IMR-90 (cell line): ENCODE measurements at regions not wholly inside any gene's neighbourhood (a gene's known extent, or its start where the extent isn't known, plus 50 kb on each side); places are given as distances from the start of the nearest gene placed in this dataset.

Source experiments
- ATAC-seq: fragments of 200-7000 bp; cut with Tn5 transposase; 2 replicates; pipeline ENCODE4 v1.9.1; 2020; ENCODE audit warnings: low read depth, mild to moderate bottlenecking, moderate library complexity
- BruUV-seq: library from RNA; stranded (reverse); fragments of 400-500 nt; replicated peaks from 2 replicates; lab custom pipeline; 2021; lab: Mats Ljungman, UMichigan
- CTCF ChIA-PET: fragments of 300-600 bp; formaldehyde crosslinking; extraction: SDS; loops from one replicate; lab custom pipeline; 2021; ENCODE audit warnings: antibody characterized with exemption; lab: Yijun Ruan, JAX
- POLR2A ChIA-PET: fragments of 300-600 bp; sonication (Branson Sonifier 250); formaldehyde crosslinking; loops from one replicate; lab custom pipeline; 2022; ENCODE audit warnings: antibody characterized with exemption; ENCODE audit not compliant: unreplicated experiment; lab: Charles Lee
- DNase-seq: peaks from one replicate; pipeline ENCODE4 v3.0.0; 2013
- H2AFZ ChIP-seq: replicated peaks from 2 replicates; pipeline ENCODE3; 2013; ENCODE audit warnings: low read length, mild to moderate bottlenecking; ENCODE audit not compliant: poor library complexity
- H2AK5ac ChIP-seq: 2 replicates; pipeline ENCODE4 v1.6.1; 2013; ENCODE audit warnings: low read depth, low read length, inconsistent platforms
- H2AK9ac ChIP-seq: replicated peaks from 2 replicates; pipeline ENCODE3; 2013; ENCODE audit warnings: mild to moderate bottlenecking, low read depth, low read length, moderate library complexity; ENCODE audit not compliant: poor library complexity
- H2BK120ac ChIP-seq: 2 replicates; pipeline ENCODE4 v1.6.1; 2013; ENCODE audit warnings: low read depth, low read length, inconsistent platforms
- H2BK15ac ChIP-seq: 3 replicates; pipeline ENCODE4 v1.6.1; 2013; ENCODE audit warnings: low read depth, low read length, inconsistent platforms
- H2BK20ac ChIP-seq: 2 replicates; pipeline ENCODE4 v1.6.1; 2013; ENCODE audit warnings: low read depth, mild to moderate bottlenecking, inconsistent platforms, low read length, moderate library complexity
- H2BK5ac ChIP-seq: 2 replicates; pipeline ENCODE4 v1.6.1; 2013; ENCODE audit warnings: mild to moderate bottlenecking, low read depth, low read length, inconsistent platforms; ENCODE audit not compliant: poor library complexity, severe bottlenecking
- H3K14ac ChIP-seq: replicated peaks from 2 replicates; pipeline ENCODE4 v1.6.1; 2013; ENCODE audit warnings: low read depth, low read length, inconsistent platforms
- H3K18ac ChIP-seq: 2 replicates; pipeline ENCODE4 v1.6.1; 2013; ENCODE audit warnings: low read depth, low read length, control low read depth
- H3K23ac ChIP-seq: 2 replicates; pipeline ENCODE4 v1.6.1; 2013; ENCODE audit warnings: low read depth, low read length, inconsistent platforms
- H3K27ac ChIP-seq: 2 replicates; pipeline ENCODE4 v1.5.1; 2013; ENCODE audit warnings: mild to moderate bottlenecking, control low read depth, low read length; ENCODE audit not compliant: insufficient read depth
- H3K27me3 ChIP-seq: 2 replicates; pipeline ENCODE4 v1.6.1; 2013; ENCODE audit warnings: low read length; ENCODE audit not compliant: control insufficient read depth, insufficient read depth
- H3K36me3 ChIP-seq: 2 replicates; pipeline ENCODE4 v1.6.1; 2013; ENCODE audit warnings: low read length, mixed read lengths; ENCODE audit not compliant: control insufficient read depth, insufficient read depth
- H3K4ac ChIP-seq: 2 replicates; pipeline ENCODE4 v1.6.1; 2013; ENCODE audit warnings: low read depth, low read length, inconsistent platforms
- H3K4me1 ChIP-seq: 2 replicates; pipeline ENCODE4 v1.6.1; 2013; ENCODE audit warnings: low read length, mixed read lengths; ENCODE audit not compliant: control insufficient read depth, insufficient read depth
- H3K4me2 ChIP-seq: 2 replicates; pipeline ENCODE4 v1.6.1; 2013; ENCODE audit warnings: low read depth, mild to moderate bottlenecking, control low read depth, low read length, moderate library complexity
- H3K4me3 ChIP-seq: 2 replicates; pipeline ENCODE4 v1.5.1; 2013; ENCODE audit warnings: low read depth, mild to moderate bottlenecking, control low read depth, low read length, moderate library complexity; ENCODE audit not compliant: insufficient read depth
- H3K56ac ChIP-seq: 2 replicates; pipeline ENCODE4 v1.6.1; 2013; ENCODE audit warnings: low read length, inconsistent platforms; ENCODE audit not compliant: insufficient read depth; ENCODE audit errors: extremely low read depth
- H3K79me1 ChIP-seq, 2 experiments: 2 replicates each; pipeline ENCODE4 v1.6.1; 2013; ENCODE audit warnings: low read length in 2 of 2, inconsistent platforms in 1 of 2, low read depth in 1 of 2
- H3K9ac ChIP-seq: 2 replicates; pipeline ENCODE4 v1.6.1; 2013; ENCODE audit warnings: low read depth, low read length, control low read depth
- H3K9me1 ChIP-seq: 2 replicates; pipeline ENCODE4 v1.6.1; 2013; ENCODE audit warnings: low read length, inconsistent platforms; ENCODE audit not compliant: insufficient read depth
- H3K9me3 ChIP-seq: 2 replicates; pipeline ENCODE4 v1.6.1; 2013; ENCODE audit warnings: low read length; ENCODE audit not compliant: control insufficient read depth, insufficient read depth
- H4K20me1 ChIP-seq: 2 replicates; pipeline ENCODE4 v1.6.1; 2013; ENCODE audit warnings: low read length, inconsistent platforms; ENCODE audit not compliant: insufficient read depth
- H4K5ac ChIP-seq: 2 replicates; pipeline ENCODE4 v1.6.1; 2013; ENCODE audit warnings: mild to moderate bottlenecking, low read depth, low read length, control low read depth
- H4K8ac ChIP-seq, 2 experiments: 2 replicates each; pipeline ENCODE4 v1.6.1; 2013; ENCODE audit warnings: low read depth in 2 of 2, low read length in 2 of 2, control low read depth in 1 of 2, inconsistent platforms in 1 of 2
- H4K91ac ChIP-seq: 2 replicates; pipeline ENCODE4 v1.6.1; 2013; ENCODE audit warnings: low read depth, low read length, inconsistent platforms; ENCODE audit not compliant: insufficient read depth
- BHLHE40 ChIP-seq: fragments of 150-350 bp; IDR thresholded peaks from 2 replicates; pipeline ENCODE4 v1.6.1; 2016; ENCODE audit warnings: mild to moderate bottlenecking, low read depth, low read length
- CEBPB ChIP-seq: IDR thresholded peaks from 2 replicates; pipeline ENCODE4 v1.6.1; 2012; ENCODE audit warnings: low read depth, low read length, improper control_type of control experiment
- CHD1 ChIP-seq: IDR thresholded peaks from 2 replicates; pipeline ENCODE4 v1.6.1; 2012; ENCODE audit warnings: low read depth, low read length, improper control_type of control experiment
- FOS ChIP-seq: fragments of 150-350 bp; IDR thresholded peaks from 2 replicates; pipeline ENCODE4 v1.6.1; 2016; ENCODE audit warnings: low read depth, low read length
- MAFK ChIP-seq: IDR thresholded peaks from 2 replicates; pipeline ENCODE4 v1.6.1; 2012; ENCODE audit warnings: low read depth, low read length, improper control_type of control experiment
- MAZ ChIP-seq: IDR thresholded peaks from 2 replicates; pipeline ENCODE4 v1.6.1; 2012; ENCODE audit warnings: low read depth, mild to moderate bottlenecking, low read length, improper control_type of control experiment, moderate library complexity, borderline replicate concordance
- MXI1 ChIP-seq: IDR thresholded peaks from 2 replicates; pipeline ENCODE4 v1.6.1; 2012; ENCODE audit warnings: low read depth, mild to moderate bottlenecking, low read length, moderate library complexity, borderline replicate concordance
- NFE2L2 ChIP-seq: fragments of 150-350 bp; IDR thresholded peaks from 2 replicates; pipeline ENCODE4 v1.6.1; 2016; ENCODE audit warnings: low read depth, mild to moderate bottlenecking, low read length
- POLR2A ChIP-seq: IDR thresholded peaks from 2 replicates; pipeline ENCODE4 v1.6.1; 2012; ENCODE audit warnings: mild to moderate bottlenecking, low read depth, low read length
- RAD21 ChIP-seq: IDR thresholded peaks from 2 replicates; pipeline ENCODE4 v1.6.1; 2012; ENCODE audit warnings: low read length, improper control_type of control experiment
- RCOR1 ChIP-seq: IDR thresholded peaks from 2 replicates; pipeline ENCODE4 v1.6.1; 2012; ENCODE audit warnings: mild to moderate bottlenecking, low read length, improper control_type of control experiment; ENCODE audit not compliant: insufficient replicate concordance
- RFX5 ChIP-seq: IDR thresholded peaks from 2 replicates; pipeline ENCODE4 v1.8.0; 2012; ENCODE audit warnings: low read depth, mild to moderate bottlenecking, low read length, moderate library complexity
- SMC3 ChIP-seq: fragments of 150-350 bp; IDR thresholded peaks from 2 replicates; pipeline ENCODE4 v1.6.1; 2016; ENCODE audit warnings: low read depth, mild to moderate bottlenecking, antibody characterized with exemption, low read length, moderate library complexity
- WGBS, 2 experiments: methylation state at CpG; one replicate each; pipeline versions ENCODE4 v1.1.5 to v1.1.7; 2013; ENCODE audit warnings: missing lambda C conversion rate in 2 of 2; ENCODE audit not compliant: insufficient read length in 1 of 2; ENCODE audit errors: extremely low coverage in 2 of 2; 5-methylcytosine and 5-hydroxymethylcytosine counted together
- dilution Hi-C: fragments of 300-500 bp; cut with HindIII; formaldehyde crosslinking; loops from one replicate; pipeline ENCODE4 v1.14.3; 2018; ENCODE audit warnings: low sequenced_read_pairs; ENCODE audit not compliant: unreplicated experiment
- in situ Hi-C: fragments of 300-500 bp; cut with MboI; formaldehyde crosslinking; loops from 3 replicates; pipeline ENCODE4 v1.14.3; 2019; ENCODE audit warnings: low sequenced_read_pairs, inconsistent platforms, mixed read lengths
- intact Hi-C: fragments of 100-400 bp; cut with micrococcal nuclease; formaldehyde crosslinking; loops from 2 replicates; pipeline ENCODE4 v1.10.0; 2022
- TF ChIP-seq, protein P1 (sequence below): fragments of 150-350 bp; IDR thresholded peaks from 2 replicates; pipeline ENCODE4 v1.6.1; 2017; ENCODE audit warnings: mild to moderate bottlenecking, antibody characterized with exemption, low read length, low read depth
- TF ChIP-seq, protein P2 (sequence below): fragments of 150-350 bp; IDR thresholded peaks from 2 replicates; pipeline ENCODE4 v1.6.1; 2016; ENCODE audit warnings: low read depth, mild to moderate bottlenecking, low read length, moderate library complexity, borderline replicate concordance
- TF ChIP-seq, protein P3 (sequence below): conservative IDR thresholded peaks from 2 replicates; pipeline ENCODE4 v1.5.1; 2012; ENCODE audit warnings: mild to moderate bottlenecking, low read depth, low read length, improper control_type of control experiment

DNA sequence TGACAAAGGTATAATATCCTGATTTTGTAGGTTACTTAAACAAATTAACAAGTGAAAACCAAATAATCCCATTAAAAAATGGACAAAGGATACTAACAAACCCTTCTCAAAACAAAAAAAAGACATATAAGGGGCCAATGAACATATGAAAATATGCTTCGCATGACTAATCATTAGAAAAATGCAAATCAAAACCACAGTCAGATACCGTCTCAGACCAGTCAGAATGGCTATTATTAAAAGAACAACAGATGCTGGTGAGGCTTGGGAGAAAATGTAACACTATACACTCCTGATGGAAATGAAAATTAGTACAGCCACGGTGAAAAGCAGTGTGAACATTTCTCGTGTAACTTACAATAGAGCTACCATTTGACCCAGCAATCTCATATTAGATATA, 1542.2 kb upstream of the CDH9 start:
- no peaks in the 10 kb centered on the region for H3K9me1 ChIP-seq
- no peaks in the 10 kb centered on the region for H4K20me1 ChIP-seq
- no peak overlapping the region for H3K18ac ChIP-seq
- no peak for DNase-seq
- no peak overlapping the region for H3K9ac ChIP-seq
- no peaks in the 10 kb centered on the region for H3K36me3 ChIP-seq
- dilution Hi-C loops: no loop called here
- H2BK120ac ChIP-seq: no peak overlapping the region
- no peak overlapping the region for H3K4me2 ChIP-seq
- no peak overlapping the region for H2BK20ac ChIP-seq
- no peak overlapping the region for H3K4me3 ChIP-seq
- no peak overlapping the region for H4K91ac ChIP-seq
- H3K4me1 ChIP-seq: no peaks in the 10 kb centered on the region
- H3K27me3 ChIP-seq: no peaks in the 10 kb centered on the region
- no peaks in the 10 kb centered on the region for H3K79me1 ChIP-seq
- H3K14ac ChIP-seq: no peak overlapping the region
- POLR2A ChIA-PET: no interaction called here
- no peak overlapping the region for H3K23ac ChIP-seq
- H2BK5ac ChIP-seq: no peak overlapping the region
- no peak overlapping the region for H2AK5ac ChIP-seq
- H2BK15ac ChIP-seq: no peak overlapping the region
- no peak overlapping the region for H2AFZ ChIP-seq
- in situ Hi-C loops: no loop called here
- no peak for ATAC-seq
- H3K27ac ChIP-seq: no peak overlapping the region
- 0 out of 2 replicates have a peak, but pooled peaks cover 2% of the 10 kb centered on the region for H3K9me3 ChIP-seq
- no TSS peak for BruUV-seq
- intact Hi-C loops: no loop called here
- TF ChIP-seq RAD21 (no peak), RCOR1 (no peak), FOS (no peak), NFE2L2 (no peak), SMC3 (no peak), MXI1 (no peak), CHD1 (no peak), MAZ (no peak), POLR2A (no peak), RFX5 (no peak), CEBPB (no peak), MAFK (no peak), BHLHE40 (no peak)
- TF ChIP-seq, protein P1, sequence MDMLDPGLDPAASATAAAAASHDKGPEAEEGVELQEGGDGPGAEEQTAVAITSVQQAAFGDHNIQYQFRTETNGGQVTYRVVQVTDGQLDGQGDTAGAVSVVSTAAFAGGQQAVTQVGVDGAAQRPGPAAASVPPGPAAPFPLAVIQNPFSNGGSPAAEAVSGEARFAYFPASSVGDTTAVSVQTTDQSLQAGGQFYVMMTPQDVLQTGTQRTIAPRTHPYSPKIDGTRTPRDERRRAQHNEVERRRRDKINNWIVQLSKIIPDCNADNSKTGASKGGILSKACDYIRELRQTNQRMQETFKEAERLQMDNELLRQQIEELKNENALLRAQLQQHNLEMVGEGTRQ: no peak
- TF ChIP-seq, protein P2, sequence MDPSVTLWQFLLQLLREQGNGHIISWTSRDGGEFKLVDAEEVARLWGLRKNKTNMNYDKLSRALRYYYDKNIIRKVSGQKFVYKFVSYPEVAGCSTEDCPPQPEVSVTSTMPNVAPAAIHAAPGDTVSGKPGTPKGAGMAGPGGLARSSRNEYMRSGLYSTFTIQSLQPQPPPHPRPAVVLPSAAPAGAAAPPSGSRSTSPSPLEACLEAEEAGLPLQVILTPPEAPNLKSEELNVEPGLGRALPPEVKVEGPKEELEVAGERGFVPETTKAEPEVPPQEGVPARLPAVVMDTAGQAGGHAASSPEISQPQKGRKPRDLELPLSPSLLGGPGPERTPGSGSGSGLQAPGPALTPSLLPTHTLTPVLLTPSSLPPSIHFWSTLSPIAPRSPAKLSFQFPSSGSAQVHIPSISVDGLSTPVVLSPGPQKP: no peak
- TF ChIP-seq, protein P3, sequence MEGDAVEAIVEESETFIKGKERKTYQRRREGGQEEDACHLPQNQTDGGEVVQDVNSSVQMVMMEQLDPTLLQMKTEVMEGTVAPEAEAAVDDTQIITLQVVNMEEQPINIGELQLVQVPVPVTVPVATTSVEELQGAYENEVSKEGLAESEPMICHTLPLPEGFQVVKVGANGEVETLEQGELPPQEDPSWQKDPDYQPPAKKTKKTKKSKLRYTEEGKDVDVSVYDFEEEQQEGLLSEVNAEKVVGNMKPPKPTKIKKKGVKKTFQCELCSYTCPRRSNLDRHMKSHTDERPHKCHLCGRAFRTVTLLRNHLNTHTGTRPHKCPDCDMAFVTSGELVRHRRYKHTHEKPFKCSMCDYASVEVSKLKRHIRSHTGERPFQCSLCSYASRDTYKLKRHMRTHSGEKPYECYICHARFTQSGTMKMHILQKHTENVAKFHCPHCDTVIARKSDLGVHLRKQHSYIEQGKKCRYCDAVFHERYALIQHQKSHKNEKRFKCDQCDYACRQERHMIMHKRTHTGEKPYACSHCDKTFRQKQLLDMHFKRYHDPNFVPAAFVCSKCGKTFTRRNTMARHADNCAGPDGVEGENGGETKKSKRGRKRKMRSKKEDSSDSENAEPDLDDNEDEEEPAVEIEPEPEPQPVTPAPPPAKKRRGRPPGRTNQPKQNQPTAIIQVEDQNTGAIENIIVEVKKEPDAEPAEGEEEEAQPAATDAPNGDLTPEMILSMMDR: no peak
- H3K4ac ChIP-seq: no peak overlapping the region
- no peak overlapping the region for H4K8ac ChIP-seq
- no peak overlapping the region for H3K56ac ChIP-seq
- no CpG with 5 or more reads among the region's 4 CpGs for WGBS, 2 experiments
- CTCF ChIA-PET: no interaction called here
- H2AK9ac ChIP-seq: no peak overlapping the region
- no peak overlapping the region for H4K5ac ChIP-seq
